SU-DHL-6 (cell line): ENCODE measurements at regions not wholly inside any gene's neighbourhood (a gene's known extent, or its start where the extent isn't known, plus 50 kb on each side); places are given as distances from the start of the nearest gene placed in this dataset.
"Not testable (repeated sequence)": the region's sequence is repeated elsewhere in the genome, so short reads cannot be mapped to it uniquely, and the experiment has no call there.

Source experiments
- EZH2phosphoT487 ChIP-seq: fragments of 200-600 bp; sonication (generic), shearing (Covaris generic); conservative IDR thresholded peaks from 2 replicates; pipeline ENCODE4 v1.6.1; 2018; ENCODE audit warnings: mild to moderate bottlenecking, antibody characterized with exemption, low read length, moderate library complexity, mixed read lengths
- TF ChIP-seq, protein P1 (sequence below): fragments of 200-600 bp; sonication (generic); IDR thresholded peaks from one replicate; pipeline ENCODE4 v1.5.1; 2017; ENCODE audit warnings: antibody characterized with exemption, mild to moderate bottlenecking, low read length, moderate library complexity; ENCODE audit not compliant: insufficient read depth, poor library complexity, severe bottlenecking

DNA sequence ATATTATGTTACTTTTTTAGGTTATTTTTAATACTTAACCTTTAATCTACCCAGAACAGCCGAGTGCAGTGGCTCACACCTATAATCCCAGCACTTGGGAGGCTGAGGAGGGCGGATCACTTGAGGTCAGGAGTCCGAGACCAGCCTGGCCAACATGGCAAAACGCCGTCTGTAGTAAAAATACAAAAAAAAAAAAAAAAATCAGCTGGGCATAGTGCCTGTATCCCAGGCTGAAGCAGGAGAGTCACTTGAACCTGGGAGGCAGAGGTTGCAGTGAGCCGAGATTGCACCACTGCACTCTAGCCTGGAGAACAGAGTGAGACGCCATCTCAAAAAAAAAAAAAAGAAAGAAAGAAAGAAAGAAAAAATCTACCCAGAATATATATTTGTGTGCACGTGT lies 939.8 kb downstream of the TYW1 start:
- TF ChIP-seq, protein P1, sequence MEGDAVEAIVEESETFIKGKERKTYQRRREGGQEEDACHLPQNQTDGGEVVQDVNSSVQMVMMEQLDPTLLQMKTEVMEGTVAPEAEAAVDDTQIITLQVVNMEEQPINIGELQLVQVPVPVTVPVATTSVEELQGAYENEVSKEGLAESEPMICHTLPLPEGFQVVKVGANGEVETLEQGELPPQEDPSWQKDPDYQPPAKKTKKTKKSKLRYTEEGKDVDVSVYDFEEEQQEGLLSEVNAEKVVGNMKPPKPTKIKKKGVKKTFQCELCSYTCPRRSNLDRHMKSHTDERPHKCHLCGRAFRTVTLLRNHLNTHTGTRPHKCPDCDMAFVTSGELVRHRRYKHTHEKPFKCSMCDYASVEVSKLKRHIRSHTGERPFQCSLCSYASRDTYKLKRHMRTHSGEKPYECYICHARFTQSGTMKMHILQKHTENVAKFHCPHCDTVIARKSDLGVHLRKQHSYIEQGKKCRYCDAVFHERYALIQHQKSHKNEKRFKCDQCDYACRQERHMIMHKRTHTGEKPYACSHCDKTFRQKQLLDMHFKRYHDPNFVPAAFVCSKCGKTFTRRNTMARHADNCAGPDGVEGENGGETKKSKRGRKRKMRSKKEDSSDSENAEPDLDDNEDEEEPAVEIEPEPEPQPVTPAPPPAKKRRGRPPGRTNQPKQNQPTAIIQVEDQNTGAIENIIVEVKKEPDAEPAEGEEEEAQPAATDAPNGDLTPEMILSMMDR = not testable (repeated sequence)
- not testable (repeated sequence) for TF ChIP-seq EZH2phosphoT487
